Kidney (tissue), 13 donors: ENCODE measurements at regions not wholly inside any gene's neighbourhood (a gene's known extent, or its start where the extent isn't known, plus 50 kb on each side); places are given as distances from the start of the nearest gene placed in this dataset.

Source experiments
- DNase-seq, 5 donors: peaks; one replicate each; pipeline ENCODE4 v3.0.0-alpha.2; 2013 to 2020
- FAIRE-seq: peaks from 2 replicates; lab custom pipeline; 2012; peaks lifted over from hg19 to GRCh38; lab: Jason Lieb, UNC
- H3K27ac ChIP-seq, 2 donors: one replicate each; pipeline ENCODE4 v1.7.0; 2013; ENCODE audit warnings: low read depth in 2 of 2, low read length in 2 of 2, inconsistent platforms in 1 of 2
- H3K27me3 ChIP-seq: one replicate; pipeline ENCODE4 v1.7.1; 2013; ENCODE audit warnings: low read length, inconsistent platforms; ENCODE audit not compliant: control insufficient read depth, insufficient read depth
- H3K36me3 ChIP-seq, 3 donors: one replicate each; pipeline versions ENCODE4 v1.7.0 to v1.7.1; 2013; ENCODE audit warnings: low read length in 3 of 3, control low read depth in 1 of 3, inconsistent platforms in 1 of 3; ENCODE audit not compliant: insufficient read depth in 3 of 3, control insufficient read depth in 2 of 3
- H3K4me1 ChIP-seq, 3 donors: one replicate each; pipeline versions ENCODE4 v1.7.0 to v1.7.1; 2013; ENCODE audit warnings: low read length in 3 of 3, inconsistent platforms in 1 of 3, low read depth in 1 of 3; ENCODE audit not compliant: control insufficient read depth in 2 of 3, insufficient read depth in 2 of 3
- H3K4me3 ChIP-seq, 3 donors: one replicate each; pipeline versions ENCODE4 v1.7.0 to v1.8.1; 2013; ENCODE audit warnings: low read length in 3 of 3, control low read depth in 1 of 3, inconsistent platforms in 1 of 3
- H3K9ac ChIP-seq, 3 donors: one replicate each; pipeline versions ENCODE4 v1.7.0 to v1.7.1; 2013; ENCODE audit warnings: low read length in 3 of 3, control low read depth in 1 of 3, inconsistent platforms in 1 of 3
- H3K9me3 ChIP-seq, 3 donors: one replicate each; pipeline versions ENCODE4 v1.7.0 to v1.7.1; 2013; ENCODE audit warnings: low read length in 3 of 3, control low read depth in 1 of 3, inconsistent platforms in 1 of 3; ENCODE audit not compliant: control insufficient read depth in 2 of 3, insufficient read depth in 1 of 3
- CTCF ChIP-seq: IDR thresholded peaks from 3 replicates; pipeline ENCODE4 v1.5.1; 2012; ENCODE audit warnings: mild to moderate bottlenecking, moderate library complexity, borderline replicate concordance; ENCODE audit not compliant: insufficient read depth; ENCODE audit errors: extremely low read depth
- intact Hi-C: fragments of 100-400 bp; cut with DNase I; formaldehyde crosslinking; loops from one replicate; pipeline ENCODE4 v1.11.1; 2022
- donor health status: control.
- donor health status: control.
- donor health status: control.
- donor health status: control.
- donor health status: control.
- donor health status: DM: yes; HTN: yes; CAD: no.
- donor health status: Normal renal cell carcinoma (clear cell type).

DNA sequence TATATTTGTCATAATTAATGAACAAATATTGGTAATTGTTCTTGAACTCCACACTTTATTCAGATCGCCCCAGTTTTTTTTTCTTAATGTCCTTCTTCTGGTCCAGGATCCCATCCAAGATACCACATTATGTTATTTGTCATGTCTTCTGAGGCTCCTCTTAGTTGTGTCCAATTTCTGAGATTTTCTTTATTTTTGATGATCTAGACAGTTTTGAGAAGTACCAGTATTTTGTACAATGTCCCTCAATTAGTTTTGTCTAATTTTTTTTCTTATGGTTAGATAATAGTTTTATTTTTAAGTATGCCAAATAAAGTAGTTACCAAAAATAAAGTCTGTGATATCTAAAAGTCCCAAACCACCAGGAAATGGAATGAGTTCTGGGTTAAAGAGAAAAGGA lies 440.8 kb upstream of the ATP2B1 start:
- Histone ChIP-seq H3K9ac (no peak overlapping the region), H3K4me3 (no peak overlapping the region), H3K4me1 (no peaks in the 10 kb centered on the region), H3K36me3 (no peaks in the 10 kb centered on the region), H3K27ac (no peak overlapping the region), H3K27me3 (no peaks in the 10 kb centered on the region), H3K9me3 (no peaks in the 10 kb centered on the region)
- TF ChIP-seq CTCF, result no peak
- intact Hi-C loops, result no loop called here
- FAIRE-seq (no peak), DNase-seq (no peak)

GRCh38 chr12:90129366-90130030 lies 420.9 kb upstream of the ATP2B1 start:
- FAIRE-seq (no peak), DNase-seq (no peak)

GRCh38 chr12:90128526-90128925 lies 419.9 kb upstream of the ATP2B1 start:
- DNase-seq (peak in 1 of 5 donors; percentile 12), FAIRE-seq (no peak)
- no peak overlapping the region for H3K4me3 ChIP-seq
- H3K9me3 ChIP-seq, result no peaks in the 10 kb centered on the region
- H3K27me3 ChIP-seq, result no peaks in the 10 kb centered on the region
- no peaks in the 10 kb centered on the region for H3K36me3 ChIP-seq
- H3K9ac ChIP-seq, result no peak overlapping the region
- H3K27ac ChIP-seq, result no peak overlapping the region
- intact Hi-C loops, result no loop called here
- no peaks in the 10 kb centered on the region for H3K4me1 ChIP-seq
- TF ChIP-seq CTCF, result no peak

More at GRCh38 chr12:90129366-90130030, 420.9 kb upstream of the ATP2B1 start:
- H3K36me3 ChIP-seq, result no peaks in the 10 kb centered on the region
- H3K4me3 ChIP-seq, result no peak overlapping the region
- H3K9me3 ChIP-seq, result no peaks in the 10 kb centered on the region
- H3K9ac ChIP-seq, result no peak overlapping the region
- intact Hi-C loops, result no loop called here
- TF ChIP-seq CTCF, result no peak
- no peaks in the 10 kb centered on the region for H3K27me3 ChIP-seq
- H3K27ac ChIP-seq, result no peak overlapping the region
- no peaks in the 10 kb centered on the region for H3K4me1 ChIP-seq

DNA sequence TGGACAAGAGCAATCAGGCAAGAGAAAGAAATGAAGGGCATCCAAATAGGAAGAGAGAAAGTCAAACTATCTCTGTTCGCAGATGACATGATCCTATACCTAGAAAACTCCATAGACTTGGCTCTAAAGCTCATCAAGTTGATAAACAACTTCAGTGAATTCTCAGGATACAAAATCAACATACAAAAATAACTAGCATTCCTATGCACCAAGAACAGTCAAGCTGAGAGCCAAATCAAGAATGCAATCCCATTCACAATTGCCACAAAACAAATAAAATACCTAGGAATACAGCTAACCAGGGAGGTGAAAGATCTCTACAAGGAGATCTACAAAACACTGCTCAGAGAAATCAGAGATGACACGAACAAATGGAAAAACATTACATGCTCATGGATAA lies 417.5 kb upstream of the ATP2B1 start:
- intact Hi-C loops, result no loop called here
- Histone ChIP-seq H3K36me3 (no peaks in the 10 kb centered on the region), H3K27ac (no peak overlapping the region), H3K4me3 (no peak overlapping the region), H3K9me3 (peaks cover 0 to 5% (median 0%) of the 10 kb centered on the region in 3 donors), H3K27me3 (no peaks in the 10 kb centered on the region), H3K9ac (no peak overlapping the region), H3K4me1 (no peaks in the 10 kb centered on the region)
- FAIRE-seq (no peak), DNase-seq (peak in 2 of 5 donors; percentile 19 to 26)
- no peak for TF ChIP-seq CTCF
